ENCODE measurements at regions not wholly inside any gene's neighbourhood (a gene's known extent, or its start where the extent isn't known, plus 50 kb on each side); places are given as distances from the start of the nearest gene placed in this dataset.
"Not testable (repeated sequence)": the region's sequence is repeated elsewhere in the genome, so short reads cannot be mapped to it uniquely, and the experiment has no call there.

DNA sequence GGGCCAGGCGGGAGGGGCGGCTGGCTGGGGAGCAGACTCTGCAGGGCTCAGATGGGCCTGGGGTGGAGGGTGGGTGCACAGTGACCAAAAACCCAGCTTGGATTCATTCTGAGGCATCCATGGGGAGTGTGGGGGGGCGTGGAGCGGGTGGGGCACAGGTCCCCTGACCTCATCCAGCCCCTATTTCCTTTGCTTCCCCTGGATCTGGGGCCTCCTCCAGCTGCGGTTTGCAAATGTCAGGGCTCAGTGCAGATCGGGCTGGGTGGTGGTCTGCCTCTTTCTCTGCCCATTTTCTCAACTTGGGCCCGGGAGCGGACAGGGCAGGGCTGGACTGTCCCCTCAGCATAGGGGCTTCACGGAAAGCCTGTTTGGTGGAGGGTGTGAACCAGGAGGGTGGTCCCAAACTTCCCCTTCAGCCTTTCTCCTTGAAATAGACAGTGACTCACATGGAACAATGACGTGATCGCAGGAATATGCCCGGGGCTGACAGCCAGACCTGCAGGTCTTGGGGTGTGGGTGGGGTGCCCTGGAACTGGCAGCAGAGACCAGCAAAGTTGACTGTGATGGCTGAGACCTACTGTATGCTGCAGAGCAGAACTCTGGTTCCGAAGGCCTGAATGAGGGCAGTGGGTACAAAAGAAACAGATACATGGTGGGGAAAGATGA, 72.9 kb upstream of the PODXL start:
- DNase-seq = no peak

DNA sequence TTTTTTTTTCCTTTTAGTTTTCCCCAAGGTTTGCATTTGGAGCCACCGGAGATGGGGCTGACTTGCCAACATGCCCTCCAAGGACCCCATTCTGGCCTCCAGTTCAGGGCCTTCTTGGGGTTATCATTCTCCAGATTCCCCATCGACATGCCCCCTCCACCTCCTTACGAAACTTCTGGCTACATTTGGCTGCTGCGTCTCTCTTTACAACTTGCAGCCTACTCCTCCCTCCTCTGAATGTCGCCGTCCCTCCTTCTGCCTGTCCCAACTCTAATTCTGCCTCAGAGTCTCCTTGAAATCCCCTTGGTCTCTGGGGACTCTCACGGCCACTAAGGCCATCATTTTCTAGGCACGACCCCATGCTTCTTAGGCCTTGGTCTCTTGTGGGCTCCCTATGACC, 72.2 kb upstream of the PODXL start:
- no peak for DNase-seq

DNA sequence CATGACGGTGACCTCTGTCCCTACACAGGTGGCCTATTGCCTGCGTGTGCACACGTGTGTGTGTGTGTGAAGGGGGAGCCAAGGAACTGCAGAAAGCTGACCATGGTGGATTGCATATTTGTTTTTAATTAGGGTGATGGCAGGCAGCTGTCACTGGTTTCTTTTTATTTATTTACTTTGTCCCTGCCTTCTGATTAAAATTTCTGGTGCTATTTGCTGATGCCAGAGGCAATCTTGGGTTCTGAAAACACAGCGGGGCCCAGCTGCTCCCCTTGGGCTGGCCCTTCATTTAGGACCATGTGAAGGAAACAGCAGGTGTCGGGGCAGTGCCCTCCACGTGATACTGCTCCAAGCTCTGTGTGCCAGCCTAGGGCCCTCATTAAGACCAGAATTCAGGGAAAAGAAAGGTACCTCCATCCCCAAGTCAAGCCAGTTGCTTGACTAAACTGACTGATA, 71.3 kb upstream of the PODXL start:
- DNase-seq = peak; percentile 34

DNA sequence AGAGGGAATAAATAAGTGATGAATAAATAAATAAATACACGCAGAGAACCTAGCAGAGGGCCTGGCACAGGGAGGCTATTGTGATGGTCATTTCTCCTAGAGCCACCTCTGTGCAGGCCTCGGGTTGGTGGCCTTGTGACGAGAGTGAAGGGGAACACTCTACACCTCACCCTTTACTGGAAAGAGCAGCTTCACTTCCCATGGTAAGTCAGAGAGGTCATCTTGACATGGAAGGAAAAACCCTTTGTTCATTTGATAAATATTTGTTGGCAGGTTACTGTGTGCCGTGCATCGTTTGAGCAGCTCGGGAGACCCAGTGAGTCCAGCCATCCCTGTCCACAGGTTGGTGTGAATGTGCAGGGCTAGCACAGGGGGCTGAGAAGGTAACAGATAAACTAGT, 70.2 kb upstream of the PODXL start:
- DNase-seq = no peak

DNA sequence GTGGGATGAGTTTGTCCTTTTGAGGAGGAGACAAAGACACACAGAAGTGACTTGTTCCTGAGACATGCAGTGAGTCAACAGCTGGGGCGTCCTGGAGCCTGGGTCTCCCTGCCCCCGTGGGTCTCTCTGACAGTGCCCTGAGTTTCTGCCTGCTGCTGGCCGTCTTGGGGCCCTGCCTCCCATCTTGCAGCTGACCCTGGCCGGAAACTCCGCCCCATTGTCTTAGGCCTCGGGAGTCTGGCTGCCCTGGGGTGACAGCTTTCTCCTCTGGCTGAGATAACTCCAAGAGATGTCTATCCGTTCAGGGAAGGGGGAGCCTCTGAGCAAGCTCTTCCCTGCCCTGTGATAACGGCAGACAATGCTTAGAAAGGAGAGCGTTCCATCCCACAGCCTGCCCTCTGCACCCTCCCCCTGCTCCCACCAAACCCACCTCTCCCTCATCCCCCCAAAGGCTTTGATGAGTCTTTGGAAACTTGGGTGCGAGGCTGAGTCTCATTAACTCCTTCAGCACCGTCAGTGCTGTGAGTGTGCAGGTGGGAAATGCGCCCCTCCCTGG, 69.5 kb upstream of the PODXL start:
- DNase-seq = no peak

DNA sequence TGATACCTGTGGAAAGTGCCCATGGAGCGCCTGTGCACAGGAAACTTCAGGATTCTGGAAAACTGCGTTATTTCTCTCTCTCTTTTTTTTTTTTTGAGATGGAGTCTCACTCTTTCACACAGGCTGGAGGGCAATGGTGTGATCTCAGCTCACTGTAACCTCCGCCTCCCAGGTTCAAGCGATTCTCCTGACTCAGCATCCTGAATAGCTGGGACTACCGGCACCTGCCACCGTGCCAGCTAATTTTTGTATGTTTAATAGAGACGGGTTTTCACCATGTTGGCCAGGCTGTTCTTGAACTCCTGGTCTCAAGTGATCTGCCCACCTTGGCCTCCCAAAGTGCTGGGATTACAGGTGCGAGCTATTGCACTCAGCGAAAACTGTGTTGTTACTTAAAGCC, 68.9 kb upstream of the PODXL start:
- DNase-seq = not testable (repeated sequence)

DNA sequence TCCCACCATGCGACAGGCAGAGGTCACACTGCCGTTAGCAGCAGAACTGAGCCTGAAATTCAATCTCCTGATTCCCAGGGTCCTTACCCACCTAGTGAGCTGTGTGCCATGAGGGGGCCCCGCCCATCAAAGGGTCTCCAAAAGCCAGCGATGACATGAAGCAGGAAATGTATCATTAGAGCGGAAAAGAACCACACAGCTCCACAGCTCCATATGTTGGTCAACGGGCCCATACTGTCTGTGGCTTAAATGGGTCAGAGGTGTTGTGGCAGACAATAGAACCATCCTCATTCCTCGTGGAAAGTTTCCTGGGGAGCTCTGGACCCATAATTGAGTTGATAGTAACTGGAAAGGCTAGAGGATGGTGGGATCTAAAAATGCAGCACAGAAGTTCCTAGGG, 68.1 kb upstream of the PODXL start:
- DNase-seq = no peak

DNA sequence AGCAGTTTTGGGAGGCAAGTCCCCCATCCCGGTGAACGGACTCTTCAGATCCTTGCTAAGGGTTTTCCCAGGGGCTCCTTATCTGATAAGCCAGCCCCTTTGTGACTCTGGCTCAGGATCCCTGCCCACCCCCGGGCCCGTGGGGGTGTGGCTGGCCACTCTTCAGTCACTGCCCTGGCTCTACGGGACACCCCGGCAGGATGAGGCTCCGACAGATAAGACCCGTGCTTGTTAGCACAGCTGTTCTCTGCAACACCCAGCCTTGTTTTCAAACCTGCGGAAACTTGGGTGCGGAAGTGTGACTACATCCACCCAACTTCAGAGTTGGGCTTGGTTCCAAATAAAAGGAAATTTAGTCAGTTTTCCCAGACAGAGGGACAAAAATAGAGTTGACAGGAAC, 66.7 kb upstream of the PODXL start:
- no peak for DNase-seq

DNA sequence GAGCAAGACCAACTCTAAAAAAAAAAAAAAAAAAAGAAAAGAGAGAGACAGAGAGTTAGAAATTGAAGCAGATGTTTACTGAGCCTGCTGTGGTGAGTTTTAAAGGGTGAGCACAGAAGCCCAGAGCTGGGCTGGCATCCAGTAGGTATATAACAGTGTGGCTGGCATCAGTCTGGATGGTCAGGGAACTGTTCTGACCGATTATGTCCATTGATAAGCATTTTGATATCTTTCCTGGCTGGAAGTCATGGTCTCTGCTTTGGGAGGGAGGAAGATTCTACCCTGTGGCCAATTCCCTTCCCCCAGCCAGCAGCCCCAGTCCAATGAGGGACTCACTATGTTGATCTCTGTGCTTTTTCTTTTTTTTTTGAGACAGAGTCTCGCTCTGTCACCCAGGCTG, 65.2 kb upstream of the PODXL start:
- no peak for DNase-seq

DNA sequence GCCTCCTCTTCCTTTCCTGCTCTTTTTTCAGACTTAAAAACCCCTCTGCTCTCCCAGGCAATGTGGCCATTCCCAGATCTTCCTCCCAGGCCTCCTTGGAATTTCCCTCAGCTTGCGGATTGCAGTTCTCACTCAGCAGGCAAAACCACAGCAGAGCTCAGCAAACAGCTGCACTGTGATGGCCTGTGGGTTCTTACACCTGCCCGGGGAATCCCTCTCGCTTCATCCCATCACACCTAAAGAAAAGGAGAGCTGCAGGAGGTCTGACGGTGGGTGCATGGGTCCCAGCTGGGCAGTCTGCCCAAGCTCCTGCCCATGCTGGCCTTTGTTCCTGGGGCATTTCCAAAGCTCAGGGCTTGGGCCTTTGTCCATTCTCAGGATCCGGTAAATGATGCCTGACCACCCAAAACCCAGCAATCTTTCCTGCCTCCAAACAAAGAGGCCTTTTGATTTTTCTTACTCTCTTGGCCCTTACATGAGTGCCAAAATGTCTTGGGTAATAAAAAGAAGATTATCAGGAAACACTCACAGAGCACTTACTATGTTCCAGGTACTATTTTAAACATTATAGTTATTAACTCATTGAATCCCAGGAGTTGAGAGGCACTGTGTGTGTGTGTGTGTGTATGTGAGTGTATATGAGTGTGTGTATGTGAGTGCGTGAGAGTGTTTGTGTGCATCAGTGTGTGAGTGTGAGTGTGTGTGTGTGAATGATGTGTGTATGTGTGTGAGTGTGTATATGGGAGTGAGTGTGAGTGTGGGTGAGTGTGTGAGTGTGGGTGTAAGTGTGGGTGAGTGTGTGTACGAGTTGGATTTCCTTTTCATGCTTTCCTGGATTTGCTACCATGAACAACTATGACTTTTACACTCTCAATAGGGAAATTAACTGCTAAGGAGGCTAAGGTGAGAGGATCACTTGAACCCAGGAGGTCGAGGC, 64.5 kb upstream of the PODXL start:
- no peak for DNase-seq

DNA sequence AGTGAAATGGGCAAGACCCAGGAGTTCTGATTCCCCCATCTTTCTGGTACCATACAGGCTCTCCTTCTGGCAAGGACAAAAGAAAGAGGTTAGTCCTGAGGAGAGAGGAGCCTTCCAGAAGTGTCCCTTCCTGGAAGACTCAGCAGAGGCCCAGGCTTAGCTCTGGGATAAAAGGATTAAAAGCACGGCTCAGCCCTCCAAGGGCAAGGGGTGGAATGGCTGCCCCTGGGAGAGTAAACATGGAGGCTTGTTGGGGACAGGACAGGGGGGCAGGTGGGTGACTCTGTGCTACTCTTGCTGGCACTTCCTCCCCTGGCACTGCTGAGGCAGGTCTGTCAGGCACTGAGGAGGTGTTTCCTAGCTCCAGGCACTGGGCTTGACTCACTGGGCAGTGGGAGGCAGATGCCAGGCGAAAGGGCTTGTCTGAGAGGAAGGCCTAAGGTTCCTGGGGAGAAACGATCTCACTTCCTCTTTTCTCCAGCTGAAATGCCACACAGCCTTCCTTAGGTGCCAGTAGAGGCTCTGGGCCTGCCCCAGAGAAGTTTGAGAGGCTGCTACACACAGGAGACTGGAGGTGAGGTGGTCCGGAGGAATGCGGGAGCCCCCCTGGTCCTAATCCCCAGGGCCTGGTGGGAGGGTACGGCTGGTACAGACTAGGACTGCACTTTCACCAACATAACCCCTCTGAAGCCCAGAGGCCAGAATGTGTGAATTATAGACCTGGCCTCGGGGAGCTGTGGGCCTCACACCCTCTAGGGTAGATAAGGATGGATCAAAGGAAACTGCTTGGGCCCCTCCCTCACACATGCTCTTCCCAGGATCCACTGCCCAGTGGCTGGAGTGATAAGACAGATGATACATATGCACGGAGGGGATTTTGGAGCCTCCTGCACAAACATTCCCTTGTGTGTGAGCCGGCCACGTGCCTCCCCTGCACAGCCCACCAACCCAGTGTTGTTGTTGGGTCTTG, 63.2 kb upstream of the PODXL start:
- DNase-seq = no peak

DNA sequence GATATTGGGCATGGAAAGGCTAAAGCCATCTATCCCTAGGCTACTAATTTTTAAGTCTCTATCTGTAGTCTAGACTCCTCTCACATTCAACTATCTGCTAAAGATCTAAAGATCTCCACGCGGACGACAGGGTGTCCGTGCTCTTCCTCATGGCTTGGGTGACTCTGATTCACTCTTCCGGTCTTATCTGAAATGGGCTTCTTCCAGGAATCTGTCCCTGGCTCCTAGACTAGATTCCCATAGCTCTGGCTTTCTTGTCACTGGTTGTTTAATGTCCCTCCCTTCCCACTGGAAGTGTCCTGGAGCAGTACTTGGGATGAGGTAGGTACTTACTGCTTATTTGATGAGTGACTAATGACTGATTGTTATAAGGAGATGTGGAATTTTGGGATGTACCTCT, 62.0 kb upstream of the PODXL start:
- no peak for DNase-seq

DNA sequence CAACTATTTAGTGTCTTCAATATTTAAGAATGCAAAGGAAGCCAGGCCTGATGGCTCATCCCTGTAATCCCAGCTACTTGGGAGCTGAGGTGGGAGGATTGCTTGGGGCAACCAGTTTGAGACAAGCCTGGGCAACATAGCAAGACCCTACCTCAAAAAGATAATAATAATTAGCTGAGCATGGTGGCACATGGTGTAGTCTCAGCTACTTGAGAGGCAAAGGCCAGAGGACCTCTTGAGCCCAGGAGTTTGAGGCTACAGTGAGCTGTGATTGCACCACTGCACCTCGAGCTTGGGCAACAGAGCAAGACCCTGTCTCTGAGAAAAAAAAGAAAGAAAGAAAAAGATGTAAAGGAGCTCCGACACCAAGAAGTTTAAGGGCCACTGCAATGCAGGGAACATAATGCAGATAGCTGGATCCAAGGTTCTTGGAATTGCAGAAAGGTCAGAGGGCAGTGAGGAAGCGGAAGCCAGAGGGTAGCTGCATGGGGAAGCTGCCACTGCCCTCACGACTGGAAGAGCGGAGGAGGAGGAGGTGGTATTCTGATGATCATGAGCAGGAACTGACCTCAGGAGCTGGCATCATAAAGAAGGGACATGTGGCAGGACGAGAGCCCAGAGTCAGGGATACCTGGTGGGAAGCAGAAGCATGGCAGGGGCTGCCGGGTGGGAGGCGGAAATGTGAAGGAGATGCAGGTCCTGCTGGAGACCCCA, 60.2 kb upstream of the PODXL start:
- no peak for DNase-seq

DNA sequence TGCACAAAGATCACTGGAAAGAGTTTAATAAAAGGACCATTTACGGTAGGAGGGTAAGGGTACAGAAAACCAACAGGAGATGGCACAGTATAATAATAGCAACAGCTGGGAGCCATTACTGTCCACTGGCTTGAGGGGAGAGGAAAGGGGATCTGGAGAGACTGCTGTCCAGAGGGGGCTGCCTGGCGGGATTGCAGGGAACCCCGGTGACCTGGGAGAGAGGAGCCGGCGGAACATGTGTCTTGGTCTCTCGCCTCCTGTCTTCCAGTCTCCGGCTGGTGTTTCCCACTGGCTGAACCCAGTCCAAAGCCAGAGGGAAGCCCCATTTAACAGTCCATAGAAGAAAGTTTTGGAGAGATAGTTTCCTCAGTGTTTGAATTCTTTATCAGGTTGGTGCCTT, 57.5 kb upstream of the PODXL start:
- no peak for DNase-seq

DNA sequence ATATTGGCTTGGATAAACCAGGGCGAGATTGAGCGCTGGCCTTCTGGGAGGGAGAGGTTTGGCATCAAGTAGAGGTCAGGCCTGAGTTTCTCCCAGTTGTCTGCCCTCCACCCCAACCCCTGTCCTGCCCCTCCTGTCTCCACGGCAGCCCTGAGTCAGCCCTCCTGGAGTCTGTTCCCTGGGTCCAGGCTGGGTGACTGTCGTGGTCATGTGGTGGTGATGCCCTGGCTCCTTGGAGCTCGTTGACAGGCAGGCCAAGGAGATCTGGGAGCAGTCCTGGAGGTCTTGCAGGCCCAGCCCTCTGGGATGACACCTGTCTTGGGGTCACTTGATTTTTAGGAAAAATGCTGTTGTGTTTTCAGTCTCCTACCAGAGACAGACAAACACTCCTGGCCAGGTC, 53.6 kb upstream of the PODXL start:
- no peak for DNase-seq

DNA sequence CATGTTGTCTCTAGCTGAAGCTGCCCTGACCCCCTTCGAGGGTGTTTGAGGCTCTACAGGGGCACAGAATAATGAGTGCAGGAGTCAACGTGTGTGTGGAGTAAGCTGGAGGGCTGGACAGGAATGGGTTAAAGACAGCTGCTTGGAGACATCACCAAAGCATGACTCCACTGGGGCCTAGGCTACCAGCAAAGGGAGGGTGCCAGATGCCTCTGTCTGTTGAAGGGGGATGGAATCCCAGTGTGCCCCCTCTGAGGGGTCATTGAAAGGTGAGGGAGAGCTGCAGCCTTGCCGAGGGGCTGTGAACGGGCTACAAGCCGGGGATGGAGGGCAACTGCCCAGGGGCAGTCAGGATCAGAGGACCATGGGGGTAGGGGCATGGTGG, 51.7 kb upstream of the PODXL start:
- DNase-seq = no peak

DNA sequence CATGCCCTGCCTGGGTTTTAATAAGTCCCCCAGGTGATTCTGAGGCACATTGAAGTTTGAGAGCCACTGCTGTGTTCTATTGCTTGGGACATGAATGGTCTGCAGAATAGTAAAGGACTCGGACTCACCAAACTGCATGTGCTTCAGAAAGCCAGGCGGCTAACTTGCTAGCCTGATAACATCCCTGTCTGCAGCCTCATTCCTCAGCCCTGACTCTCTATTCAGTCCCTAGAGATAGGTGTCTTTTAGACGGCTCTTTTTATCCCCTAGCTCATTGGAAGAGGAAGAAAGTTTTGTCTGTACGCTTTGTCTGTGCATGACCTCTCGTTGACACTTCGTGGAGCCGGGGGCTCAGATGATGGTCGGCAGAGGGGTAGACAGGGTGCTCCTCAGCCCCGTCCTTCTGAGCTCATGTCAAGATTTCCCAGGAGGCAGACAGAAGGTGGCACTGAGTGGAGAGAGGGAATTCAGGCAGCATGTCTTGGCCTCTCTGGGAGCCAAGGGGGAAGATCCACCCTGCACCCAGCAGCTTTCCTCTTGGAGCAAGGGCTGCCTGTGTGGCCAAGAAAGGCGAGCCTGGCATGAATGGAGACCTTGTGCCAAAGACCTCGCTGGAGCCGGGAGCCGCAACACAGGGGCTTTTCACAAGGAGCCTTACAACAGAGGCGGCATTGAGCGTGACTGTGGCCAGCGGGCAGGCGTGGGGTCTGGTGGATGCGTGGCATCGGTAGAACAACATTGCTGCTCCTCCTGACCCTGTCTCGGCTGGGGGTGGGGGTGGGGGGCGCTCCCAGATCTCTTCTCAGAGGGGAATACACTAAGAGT, 51.1 kb upstream of the PODXL start:
- no peak for DNase-seq

DNA sequence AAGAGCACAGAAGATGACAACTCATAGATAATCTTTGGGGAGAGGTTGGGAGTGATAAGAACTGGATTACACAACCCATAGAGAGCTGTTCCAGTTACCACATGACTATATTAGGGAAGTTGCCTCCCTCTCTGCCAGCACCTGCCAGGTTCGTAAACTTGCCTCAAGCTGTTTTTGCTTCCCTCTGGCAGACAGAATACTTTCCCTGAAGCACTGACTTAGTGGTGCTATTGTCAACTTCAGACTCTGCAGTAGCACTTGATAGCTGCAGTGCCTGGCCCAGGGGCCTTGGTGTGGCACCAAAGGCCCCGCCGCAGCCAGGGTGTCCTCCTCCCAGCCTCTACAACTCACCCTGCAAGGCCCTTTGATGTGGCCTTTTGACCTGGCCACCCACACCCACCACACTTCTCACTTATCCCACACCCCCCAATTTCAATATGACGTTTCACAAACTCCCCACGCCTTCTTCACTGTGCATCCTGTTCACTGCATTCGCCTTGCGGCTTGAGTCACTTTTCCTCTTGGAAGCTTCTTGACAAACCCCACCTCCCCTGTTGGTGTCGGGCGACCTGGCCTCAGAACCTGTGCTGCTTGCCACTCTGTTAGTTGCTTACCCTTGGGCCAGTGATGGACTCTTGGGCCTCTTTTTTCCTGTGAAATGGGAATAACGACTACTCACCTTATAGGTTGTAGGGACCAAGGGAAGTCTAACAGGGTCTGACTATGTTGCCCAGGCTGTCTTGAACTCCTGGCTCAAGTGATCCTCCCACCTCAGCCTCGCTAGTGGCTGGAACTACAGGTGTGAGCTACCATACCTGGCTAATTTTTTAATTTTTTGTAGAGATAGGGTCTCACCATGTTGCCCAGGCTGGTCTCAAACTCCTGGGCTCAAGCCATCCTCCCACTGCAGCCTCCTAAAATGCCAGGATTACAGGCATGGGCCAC, 50.2 kb upstream of the PODXL start:
- no peak for DNase-seq

All from NCI-H748 treated with DMSO at 0.1 percent for 48 hours (cell line).